ENCODE measurements at regions not wholly inside any gene's neighbourhood (a gene's known extent, or its start where the extent isn't known, plus 50 kb on each side); places are given as distances from the start of the nearest gene placed in this dataset.

GRCh38 chr9:13786711-13787110 lies 507.2 kb upstream of the MPDZ start:
- no peak for TF ChIP-seq CTCF (conservative IDR thresholded peaks at IDR 0.05; ENCODE audit: low read depth, low read length)
- no peak for TF ChIP-seq EZH2 (IDR thresholded peaks at IDR 0.05; ENCODE audit: borderline replicate concordance, low read depth, low read length, poor library complexity, severe bottlenecking)

Data from A673 (cell line).